ENCODE measurements at regions not wholly inside any gene's neighbourhood (a gene's known extent, or its start where the extent isn't known, plus 50 kb on each side); places are given as distances from the start of the nearest gene placed in this dataset.
A peak's percentile ranks its signal among the peaks of the same experiment; 100 is the strongest.
"Not testable (repeated sequence)": the region's sequence is repeated elsewhere in the genome, so short reads cannot be mapped to it uniquely, and the experiment has no call there.

- no peak for DNase-seq
Measured at GRCh38 chr7:149681274-149681673, 92.1 kb downstream of the ZNF467 start.

GRCh38 chr7:149680331-149681025 is 92.9 kb downstream of the ZNF467 start:
- no peak for DNase-seq

GRCh38 chr7:149674728-149675385 is 98.5 kb downstream of the ZNF467 start:
- not testable (repeated sequence) for DNase-seq

GRCh38 chr7:149673006-149673405 is 100.4 kb downstream of the ZNF467 start:
- no peak for DNase-seq

- peak; percentile 68 for DNase-seq
Measured at GRCh38 chr7:149670288-149670687, 103.1 kb downstream of the ZNF467 start.

GRCh38 chr7:149669121-149669818 is 104.1 kb downstream of the ZNF467 start:
- no peak for DNase-seq

GRCh38 chr7:149666360-149666945 is 106.9 kb downstream of the ZNF467 start:
- no peak for DNase-seq

- not testable (repeated sequence) for DNase-seq
Measured at GRCh38 chr7:149665618-149666017, 107.8 kb downstream of the ZNF467 start.

- DNase-seq, result no peak
Measured at GRCh38 chr7:149664666-149665065, 108.7 kb downstream of the ZNF467 start.

- no peak for DNase-seq
Measured at GRCh38 chr7:149664176-149664575, 109.2 kb downstream of the ZNF467 start.

- peak; percentile 54 for DNase-seq
Measured at GRCh38 chr7:149662591-149663095, 110.7 kb downstream of the ZNF467 start.

GRCh38 chr7:149655784-149656183 is 117.6 kb downstream of the ZNF467 start:
- DNase-seq, result no peak

- DNase-seq, result no peak
Measured at GRCh38 chr7:149654588-149654987, 118.8 kb downstream of the ZNF467 start.

- not testable (repeated sequence) for DNase-seq
Measured at GRCh38 chr7:149650190-149650589, 123.2 kb downstream of the ZNF467 start.

GRCh38 chr7:149644754-149645153 is 128.6 kb downstream of the ZNF467 start:
- no peak for DNase-seq

- DNase-seq, result no peak
Measured at GRCh38 chr7:149642589-149642988, 130.8 kb downstream of the ZNF467 start.

- DNase-seq, result no peak
Measured at GRCh38 chr7:149638566-149639320, 134.6 kb downstream of the ZNF467 start.

GRCh38 chr7:149637911-149638565 is 135.3 kb downstream of the ZNF467 start:
- DNase-seq, result no peak

- no peak for DNase-seq
Measured at GRCh38 chr7:149635561-149636329, 137.6 kb downstream of the ZNF467 start.

GRCh38 chr7:149633976-149634945 is 136.7 kb upstream of the ZNF746 start:
- DNase-seq, result no peak

Measured in midbrain (tissue), 1 donor.